Lower lobe of right lung (tissue), 2 donors: ENCODE measurements at regions not wholly inside any gene's neighbourhood (a gene's known extent, or its start where the extent isn't known, plus 50 kb on each side); places are given as distances from the start of the nearest gene placed in this dataset.

Source experiments
- ATAC-seq, 2 donors: fragments of 200-7000 bp; cut with Tn5 transposase; one replicate each; pipeline ENCODE4 v1.9.1; 2020 to 2022; ENCODE audit warnings: mild to moderate bottlenecking in 2 of 2, moderate library complexity in 2 of 2
- DNase-seq: peaks from one replicate; pipeline ENCODE4 v3.0.0-alpha.2; 2020
- H3K27ac ChIP-seq: fragments of 200-600 bp; one replicate; pipeline ENCODE4 v1.8.0; 2022
- H3K27me3 ChIP-seq: fragments of 200-600 bp; one replicate; pipeline ENCODE4 v1.8.0; 2022; ENCODE audit warnings: low read depth
- H3K36me3 ChIP-seq: fragments of 200-600 bp; one replicate; pipeline ENCODE4 v1.8.0; 2022; ENCODE audit warnings: mild to moderate bottlenecking
- H3K4me1 ChIP-seq: fragments of 200-600 bp; one replicate; pipeline ENCODE4 v1.8.0; 2022
- H3K4me3 ChIP-seq: fragments of 200-600 bp; one replicate; pipeline ENCODE4 v1.8.0; 2022; ENCODE audit warnings: mild to moderate bottlenecking
- H3K9me3 ChIP-seq: fragments of 200-600 bp; one replicate; pipeline ENCODE4 v1.8.0; 2022
- CTCF ChIP-seq: fragments of 200-600 bp; IDR thresholded peaks from one replicate; pipeline ENCODE4 v1.8.0; 2022; ENCODE audit warnings: antibody characterized with exemption, mild to moderate bottlenecking
- intact Hi-C: fragments of 100-400 bp; cut with DNase I; formaldehyde crosslinking; loops from one replicate; pipeline ENCODE4 v1.11.0; 2022
- donor health status: DM: no; HTN: yes; CAD: no; lungs with severe emphysema.

GRCh38 chr15:37446921-37447320 lies 346.6 kb upstream of the MEIS2 start:
- H3K36me3 ChIP-seq, result no peaks in the 10 kb centered on the region
- TF ChIP-seq CTCF, result no peak
- H3K27ac ChIP-seq, result no peak overlapping the region
- no peaks in the 10 kb centered on the region for H3K4me1 ChIP-seq
- intact Hi-C loops, result no loop called here
- H3K4me3 ChIP-seq, result no peak overlapping the region
- H3K9me3 ChIP-seq, result no peaks in the 10 kb centered on the region
- DNase-seq, result no peak
- ATAC-seq, result no peak
- no peaks in the 10 kb centered on the region for H3K27me3 ChIP-seq

- Histone ChIP-seq H3K4me1 (no peaks in the 10 kb centered on the region), H3K9me3 (peaks cover 5% of the 10 kb centered on the region), H3K27me3 (no peaks in the 10 kb centered on the region), H3K4me3 (no peak overlapping the region), H3K36me3 (no peaks in the 10 kb centered on the region), H3K27ac (no peak overlapping the region)
- ATAC-seq, result no peak
- DNase-seq, result no peak
- TF ChIP-seq CTCF, result no peak
- intact Hi-C loops, result no loop called here
These were observed 352.1 kb upstream of the MEIS2 start for GRCh38 chr15:37452498-37452897.

- H3K27me3 ChIP-seq, result no peaks in the 10 kb centered on the region
- H3K36me3 ChIP-seq, result no peaks in the 10 kb centered on the region
- no peak for TF ChIP-seq CTCF
- no peaks in the 10 kb centered on the region for H3K4me1 ChIP-seq
- H3K4me3 ChIP-seq, result no peak overlapping the region
- no peak overlapping the region for H3K27ac ChIP-seq
- H3K9me3 ChIP-seq, result no peaks in the 10 kb centered on the region
- intact Hi-C loops, result no loop called here
- DNase-seq (no peak), ATAC-seq (no peak)
These were observed 380.1 kb upstream of the MEIS2 start for GRCh38 chr15:37480482-37480881.

GRCh38 chr15:37481126-37481525 lies 380.8 kb upstream of the MEIS2 start:
- Histone ChIP-seq H3K27me3 (no peaks in the 10 kb centered on the region), H3K4me1 (no peaks in the 10 kb centered on the region), H3K27ac (no peak overlapping the region), H3K36me3 (no peaks in the 10 kb centered on the region), H3K9me3 (no peaks in the 10 kb centered on the region), H3K4me3 (no peak overlapping the region)
- ATAC-seq (no peak), DNase-seq (no peak)
- intact Hi-C loops, result no loop called here
- no peak for TF ChIP-seq CTCF

- ATAC-seq (no peak), DNase-seq (no peak)
- intact Hi-C loops, result no loop called here
- H3K27me3 ChIP-seq, result no peaks in the 10 kb centered on the region
- no peaks in the 10 kb centered on the region for H3K36me3 ChIP-seq
- no peak for TF ChIP-seq CTCF
- H3K27ac ChIP-seq, result no peak overlapping the region
- no peak overlapping the region for H3K4me3 ChIP-seq
- H3K4me1 ChIP-seq, result no peaks in the 10 kb centered on the region
- no peaks in the 10 kb centered on the region for H3K9me3 ChIP-seq
These were observed 383.4 kb upstream of the MEIS2 start for GRCh38 chr15:37483779-37484178.

GRCh38 chr15:37485056-37485455 lies 384.7 kb upstream of the MEIS2 start:
- no peak for ATAC-seq
- intact Hi-C loops, result no loop called here
- no peaks in the 10 kb centered on the region for H3K36me3 ChIP-seq
- no peaks in the 10 kb centered on the region for H3K4me1 ChIP-seq
- DNase-seq, result no peak
- no peak for TF ChIP-seq CTCF
- H3K27ac ChIP-seq, result no peak overlapping the region
- H3K4me3 ChIP-seq, result no peak overlapping the region
- no peaks in the 10 kb centered on the region for H3K9me3 ChIP-seq
- H3K27me3 ChIP-seq, result no peaks in the 10 kb centered on the region
